Neuron (in vitro differentiated cells): ENCODE measurements at regions not wholly inside any gene's neighbourhood (a gene's known extent, or its start where the extent isn't known, plus 50 kb on each side); places are given as distances from the start of the nearest gene placed in this dataset.

Experiments
- H2AFZ ChIP-seq: one replicate; pipeline ENCODE4 v1.6.1; 2013; ENCODE audit warnings: low read depth, mild to moderate bottlenecking, inconsistent platforms, low read length, moderate library complexity
- H3K27me3 ChIP-seq: one replicate; pipeline ENCODE4 v1.6.1; 2013; ENCODE audit warnings: low read length; ENCODE audit not compliant: insufficient read depth
- H3K36me3 ChIP-seq: one replicate; pipeline ENCODE4 v1.6.1; 2013; ENCODE audit warnings: low read length; ENCODE audit not compliant: insufficient read depth
- H3K4me1 ChIP-seq: one replicate; pipeline ENCODE4 v1.6.1; 2013; ENCODE audit warnings: low read length; ENCODE audit not compliant: insufficient read depth
- H3K4me3 ChIP-seq: 2 replicates; pipeline ENCODE4 v1.5.1; 2013; ENCODE audit warnings: mild to moderate bottlenecking, low read length, moderate library complexity
- H3K9me3 ChIP-seq: one replicate; pipeline ENCODE4 v1.6.1; 2013; ENCODE audit warnings: low read length

- H3K9me3 ChIP-seq: no peaks in the 10 kb centered on the region
- H3K4me3 ChIP-seq: no peak overlapping the region
- no peaks in the 10 kb centered on the region for H3K4me1 ChIP-seq
- no peak overlapping the region for H2AFZ ChIP-seq
- no peaks in the 10 kb centered on the region for H3K36me3 ChIP-seq
- H3K27me3 ChIP-seq: no peaks in the 10 kb centered on the region
Measured at GRCh38 chr6:76422511-76423213, 350.2 kb upstream of the IMPG1 start.

- Histone ChIP-seq H2AFZ (no peak overlapping the region), H3K36me3 (no peaks in the 10 kb centered on the region), H3K27me3 (no peaks in the 10 kb centered on the region), H3K9me3 (no peaks in the 10 kb centered on the region), H3K4me1 (no peaks in the 10 kb centered on the region), H3K4me3 (no peak overlapping the region)
Measured at GRCh38 chr6:76420094-76420493, 347.6 kb upstream of the IMPG1 start.

GRCh38 chr6:76418560-76419223 is 346.2 kb upstream of the IMPG1 start:
- Histone ChIP-seq H3K4me1 (no peaks in the 10 kb centered on the region), H3K9me3 (no peaks in the 10 kb centered on the region), H3K4me3 (no peak overlapping the region), H3K36me3 (no peaks in the 10 kb centered on the region), H3K27me3 (no peaks in the 10 kb centered on the region), H2AFZ (no peak overlapping the region)

GRCh38 chr6:76416821-76417605 is 344.6 kb upstream of the IMPG1 start:
- Histone ChIP-seq H3K9me3 (no peaks in the 10 kb centered on the region), H2AFZ (no peak overlapping the region), H3K36me3 (no peaks in the 10 kb centered on the region), H3K4me1 (no peaks in the 10 kb centered on the region), H3K4me3 (no peak overlapping the region), H3K27me3 (no peaks in the 10 kb centered on the region)

GRCh38 chr6:76403064-76403463 is 330.6 kb upstream of the IMPG1 start:
- Histone ChIP-seq H3K4me1 (peaks cover 4% of the 10 kb centered on the region), H3K36me3 (no peaks in the 10 kb centered on the region), H2AFZ (no peak overlapping the region), H3K9me3 (no peaks in the 10 kb centered on the region), H3K27me3 (no peaks in the 10 kb centered on the region), H3K4me3 (no peak overlapping the region)

GRCh38 chr6:76397966-76398365 is 325.5 kb upstream of the IMPG1 start:
- no peaks in the 10 kb centered on the region for H3K9me3 ChIP-seq
- no peak overlapping the region for H2AFZ ChIP-seq
- H3K36me3 ChIP-seq: no peaks in the 10 kb centered on the region
- peaks cover 4% of the 10 kb centered on the region for H3K4me1 ChIP-seq
- no peaks in the 10 kb centered on the region for H3K27me3 ChIP-seq
- H3K4me3 ChIP-seq: no peak overlapping the region

- Histone ChIP-seq H3K9me3 (no peaks in the 10 kb centered on the region), H3K4me3 (no peak overlapping the region), H3K36me3 (no peaks in the 10 kb centered on the region), H2AFZ (no peak overlapping the region), H3K27me3 (no peaks in the 10 kb centered on the region), H3K4me1 (no peaks in the 10 kb centered on the region)
Measured at GRCh38 chr6:76382201-76382600, 309.7 kb upstream of the IMPG1 start.

- Histone ChIP-seq H3K9me3 (no peaks in the 10 kb centered on the region), H3K4me3 (no peak overlapping the region), H2AFZ (no peak overlapping the region), H3K4me1 (no peaks in the 10 kb centered on the region), H3K27me3 (no peaks in the 10 kb centered on the region), H3K36me3 (no peaks in the 10 kb centered on the region)
Measured at GRCh38 chr6:76381612-76382011, 309.1 kb upstream of the IMPG1 start.

GRCh38 chr6:76351275-76351674 is 278.8 kb upstream of the IMPG1 start:
- Histone ChIP-seq H3K27me3 (no peaks in the 10 kb centered on the region), H3K4me3 (no peak overlapping the region)

GRCh38 chr6:76347539-76347938 is 275.1 kb upstream of the IMPG1 start:
- H2AFZ ChIP-seq: no peak overlapping the region

More at GRCh38 chr6:76351275-76351674, 278.8 kb upstream of the IMPG1 start:
- Histone ChIP-seq H3K4me1 (no peaks in the 10 kb centered on the region), H3K9me3 (no peaks in the 10 kb centered on the region), H2AFZ (no peak overlapping the region), H3K36me3 (no peaks in the 10 kb centered on the region)

GRCh38 chr6:76342611-76343160 is 270.2 kb upstream of the IMPG1 start:
- Histone ChIP-seq H3K4me3 (no peak overlapping the region), H3K9me3 (no peaks in the 10 kb centered on the region), H3K4me1 (no peaks in the 10 kb centered on the region), H3K36me3 (no peaks in the 10 kb centered on the region), H2AFZ (no peak overlapping the region), H3K27me3 (no peaks in the 10 kb centered on the region)

More at GRCh38 chr6:76347539-76347938, 275.1 kb upstream of the IMPG1 start:
- H3K36me3 ChIP-seq: no peaks in the 10 kb centered on the region
- H3K9me3 ChIP-seq: no peaks in the 10 kb centered on the region
- H3K27me3 ChIP-seq: no peaks in the 10 kb centered on the region
- no peak overlapping the region for H3K4me3 ChIP-seq
- H3K4me1 ChIP-seq: no peaks in the 10 kb centered on the region

- no peak overlapping the region for H3K4me3 ChIP-seq
Measured at GRCh38 chr6:76330031-76330430, 257.6 kb upstream of the IMPG1 start.

GRCh38 chr6:76326871-76327270 is 254.4 kb upstream of the IMPG1 start:
- H3K36me3 ChIP-seq: no peaks in the 10 kb centered on the region
- no peaks in the 10 kb centered on the region for H3K9me3 ChIP-seq
- H3K4me1 ChIP-seq: no peaks in the 10 kb centered on the region
- H3K4me3 ChIP-seq: no peak overlapping the region
- H2AFZ ChIP-seq: no peak overlapping the region
- H3K27me3 ChIP-seq: no peaks in the 10 kb centered on the region

More at GRCh38 chr6:76330031-76330430, 257.6 kb upstream of the IMPG1 start:
- Histone ChIP-seq H3K36me3 (no peaks in the 10 kb centered on the region), H3K27me3 (no peaks in the 10 kb centered on the region), H3K4me1 (no peaks in the 10 kb centered on the region), H3K9me3 (no peaks in the 10 kb centered on the region), H2AFZ (no peak overlapping the region)
